TTC549 (cell line): ENCODE measurements at regions not wholly inside any gene's neighbourhood (a gene's known extent, or its start where the extent isn't known, plus 50 kb on each side); places are given as distances from the start of the nearest gene placed in this dataset.
"Not testable (repeated sequence)": the region's sequence is repeated elsewhere in the genome, so short reads cannot be mapped to it uniquely, and the experiment has no call there.

ENCODE experiments used
- FAIRE-seq: peaks from 2 replicates; lab custom pipeline; 2012; peaks lifted over from hg19 to GRCh38; lab: Jason Lieb, UNC

DNA sequence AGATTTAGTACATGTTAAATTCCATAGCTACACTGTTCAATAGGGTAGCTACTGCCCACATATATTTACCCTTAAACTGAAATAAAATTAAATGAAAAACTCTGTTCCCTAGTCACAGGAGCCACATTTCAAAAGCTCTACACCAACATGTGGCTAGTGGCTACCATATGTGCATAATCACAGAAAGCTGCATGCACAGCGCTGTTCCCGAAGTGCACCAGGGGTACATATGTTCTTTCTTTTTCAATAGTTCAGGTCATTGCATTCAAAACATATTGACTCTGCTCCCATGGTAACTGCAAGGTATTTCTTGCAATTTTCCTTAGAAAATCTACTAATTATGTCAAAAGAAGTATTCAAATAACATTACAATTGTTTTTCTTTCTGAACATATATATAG lies 591.2 kb downstream of the PDHA2 start:
- FAIRE-seq = no peak

DNA sequence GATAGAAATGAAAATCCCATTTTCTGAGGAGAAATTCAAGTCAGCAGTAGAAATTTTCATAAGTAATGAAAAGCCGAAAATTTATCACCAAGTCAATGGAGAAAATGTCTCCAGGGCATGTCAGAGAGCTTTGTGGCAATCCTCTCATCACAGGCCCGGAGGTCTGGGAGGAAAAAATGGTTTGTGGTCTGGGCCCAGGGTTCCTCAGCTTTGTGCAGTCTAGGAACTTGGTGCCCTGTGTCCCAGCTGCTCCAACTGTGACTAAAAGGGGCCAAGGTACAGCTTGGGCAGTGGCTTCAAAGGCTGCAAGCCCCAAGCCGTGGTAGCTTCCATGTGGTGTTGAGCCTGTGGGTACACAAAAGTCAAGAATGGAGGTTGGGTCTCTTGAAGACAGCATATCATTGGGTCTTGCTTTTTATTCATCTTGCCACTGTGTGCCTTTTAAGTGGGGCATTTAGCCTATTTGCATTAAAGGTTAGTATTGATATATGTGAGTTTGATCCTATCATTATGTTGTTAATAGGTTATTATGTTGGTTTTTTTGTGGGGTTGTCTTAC lies 608.5 kb downstream of the PDHA2 start:
- FAIRE-seq = no peak

DNA sequence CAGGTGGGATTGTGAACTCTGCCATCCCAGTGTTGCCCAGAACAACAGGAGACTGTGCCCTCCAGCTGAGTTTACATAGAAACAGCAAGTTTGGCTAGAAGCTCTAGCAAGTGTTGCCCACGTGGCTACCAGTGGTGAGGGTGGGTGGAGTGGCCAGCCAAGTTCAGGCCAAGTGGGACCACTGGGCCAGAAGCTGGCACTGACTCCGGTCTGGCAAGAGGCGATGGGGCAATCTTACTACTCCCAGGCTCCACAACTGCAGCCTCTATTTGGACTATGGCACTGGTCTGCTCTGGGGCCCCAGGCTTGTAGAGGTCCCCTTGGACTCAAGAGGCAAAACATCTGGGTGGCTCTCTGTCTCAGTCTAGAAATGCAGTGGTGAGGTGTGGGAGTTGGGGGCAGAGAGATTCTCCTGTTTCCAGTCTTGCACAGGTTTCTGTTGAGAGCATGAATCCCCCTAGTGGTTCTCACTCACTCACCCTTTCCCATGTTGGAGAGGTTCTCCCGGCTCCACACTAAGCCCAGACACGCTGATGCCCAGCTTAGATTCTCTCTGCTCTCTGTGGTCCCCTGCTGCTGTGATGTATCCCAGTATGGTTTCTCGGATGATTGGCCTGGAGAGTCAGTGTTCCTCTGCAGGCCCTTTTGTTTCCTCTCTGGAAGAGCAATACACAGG lies 615.3 kb downstream of the PDHA2 start:
- no peak for FAIRE-seq

DNA sequence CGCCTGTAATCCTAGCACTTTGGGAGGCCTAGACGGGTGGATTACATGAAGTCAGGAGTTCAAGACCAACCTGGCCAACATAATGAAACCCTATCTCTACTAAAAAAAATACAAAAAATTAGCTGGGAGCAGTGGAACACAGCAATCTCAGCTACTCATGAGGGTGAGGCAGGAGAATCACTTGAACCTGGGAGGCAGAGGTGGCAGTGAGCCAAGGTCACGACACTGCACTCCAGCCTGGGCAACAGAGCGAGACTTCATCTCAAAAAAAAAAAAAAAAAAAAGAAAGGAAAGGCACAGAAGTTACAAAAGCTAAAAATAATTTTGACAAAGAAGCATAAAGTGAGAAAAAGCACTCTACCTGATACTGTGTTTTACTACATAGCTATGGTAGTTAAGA lies 618.1 kb downstream of the PDHA2 start:
- not testable (repeated sequence) for FAIRE-seq

DNA sequence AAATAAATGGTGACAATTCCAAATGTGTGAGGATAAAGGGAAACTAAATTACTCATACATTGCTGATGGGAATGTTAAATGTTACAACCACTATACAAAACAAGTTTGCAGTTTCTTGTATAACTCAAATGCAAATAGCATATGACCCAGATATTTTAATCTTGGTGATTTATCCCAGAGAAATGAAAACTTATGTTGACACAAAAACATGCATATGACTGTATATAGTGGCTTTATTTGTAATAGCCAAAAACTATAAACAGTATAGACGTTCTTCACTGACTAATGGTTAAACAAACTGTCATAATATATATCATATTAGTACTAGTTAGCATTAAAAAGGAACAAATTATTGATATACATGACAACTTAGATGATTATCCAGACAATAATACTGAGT lies 619.2 kb downstream of the PDHA2 start:
- FAIRE-seq = no peak

DNA sequence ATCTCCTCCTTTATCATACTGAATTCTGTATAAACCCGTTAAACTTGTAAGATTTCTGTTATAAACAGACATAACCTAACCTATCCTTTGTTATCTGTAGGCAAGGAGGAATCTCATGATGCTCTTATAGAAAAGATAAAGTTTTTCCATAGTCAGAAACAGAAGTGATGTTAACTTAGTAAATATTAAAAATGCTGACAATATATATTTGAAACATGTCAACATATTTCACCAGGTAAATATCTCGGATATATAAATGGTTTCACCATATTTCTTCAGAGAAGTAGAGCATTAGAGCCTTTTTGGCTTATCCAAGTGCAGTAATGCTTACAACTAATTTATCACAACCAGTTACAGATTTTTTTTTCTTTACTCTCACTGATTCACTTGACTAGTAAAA lies 625.9 kb downstream of the PDHA2 start:
- FAIRE-seq = no peak

DNA sequence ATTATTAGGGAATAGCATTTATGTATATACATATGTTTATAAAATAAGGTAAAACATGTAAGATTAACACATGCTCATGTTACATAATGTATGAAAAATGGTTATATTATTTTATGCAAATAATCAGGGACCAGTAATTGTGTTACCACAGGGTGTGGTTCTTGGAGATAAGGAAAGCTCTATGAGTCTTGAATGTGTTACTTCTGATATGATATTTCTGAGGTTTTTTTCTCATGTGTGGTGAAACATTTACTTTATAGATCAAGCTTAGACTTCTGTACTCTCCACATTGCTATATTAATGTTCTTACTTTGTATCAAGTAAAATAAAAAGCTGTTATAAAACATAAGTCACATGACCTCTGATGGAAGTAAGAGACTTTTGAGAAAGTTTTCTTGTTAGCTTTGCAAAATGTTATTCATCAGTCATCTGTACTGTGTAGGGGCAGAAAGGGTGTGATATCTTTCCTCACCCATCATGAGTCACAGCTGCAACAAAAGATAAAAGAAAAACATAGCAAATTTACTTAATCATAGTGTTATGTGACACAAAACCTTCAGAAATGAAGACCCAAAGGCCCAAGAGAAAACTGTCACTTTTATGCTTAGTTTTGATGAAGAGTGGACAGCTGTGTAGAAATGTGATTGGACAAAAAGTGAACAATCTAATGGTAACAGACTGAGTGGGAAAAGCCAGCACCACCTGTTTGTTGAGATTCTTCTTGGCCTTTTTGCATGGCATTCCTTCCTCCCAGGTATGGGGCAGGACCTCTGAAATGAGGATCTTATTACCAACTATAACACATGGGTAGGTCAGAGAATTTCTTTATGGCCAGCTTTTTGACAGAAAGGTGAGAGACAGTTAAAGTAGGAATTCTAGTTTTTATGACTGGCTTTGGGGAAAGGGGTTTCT lies 632.3 kb downstream of the PDHA2 start:
- FAIRE-seq = no peak

DNA sequence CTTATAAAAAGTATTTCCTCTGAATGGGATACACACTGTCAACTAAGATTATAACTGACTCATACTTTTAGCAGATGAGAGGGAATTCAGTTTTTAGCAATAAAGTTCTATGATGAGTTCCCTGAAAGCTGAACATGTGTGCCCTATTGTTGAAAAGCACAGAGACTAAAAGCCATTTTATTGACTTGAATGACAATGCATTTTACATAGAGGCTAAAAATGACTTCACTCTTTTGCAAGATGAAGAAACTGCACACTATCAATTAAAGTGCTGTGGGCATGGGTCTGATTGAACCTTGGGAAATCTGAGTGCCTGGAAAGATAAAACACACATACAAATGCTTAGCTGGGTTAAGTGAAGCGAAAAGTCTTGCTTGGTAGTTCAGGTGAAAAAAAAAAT lies 633.4 kb downstream of the PDHA2 start:
- FAIRE-seq = no peak

DNA sequence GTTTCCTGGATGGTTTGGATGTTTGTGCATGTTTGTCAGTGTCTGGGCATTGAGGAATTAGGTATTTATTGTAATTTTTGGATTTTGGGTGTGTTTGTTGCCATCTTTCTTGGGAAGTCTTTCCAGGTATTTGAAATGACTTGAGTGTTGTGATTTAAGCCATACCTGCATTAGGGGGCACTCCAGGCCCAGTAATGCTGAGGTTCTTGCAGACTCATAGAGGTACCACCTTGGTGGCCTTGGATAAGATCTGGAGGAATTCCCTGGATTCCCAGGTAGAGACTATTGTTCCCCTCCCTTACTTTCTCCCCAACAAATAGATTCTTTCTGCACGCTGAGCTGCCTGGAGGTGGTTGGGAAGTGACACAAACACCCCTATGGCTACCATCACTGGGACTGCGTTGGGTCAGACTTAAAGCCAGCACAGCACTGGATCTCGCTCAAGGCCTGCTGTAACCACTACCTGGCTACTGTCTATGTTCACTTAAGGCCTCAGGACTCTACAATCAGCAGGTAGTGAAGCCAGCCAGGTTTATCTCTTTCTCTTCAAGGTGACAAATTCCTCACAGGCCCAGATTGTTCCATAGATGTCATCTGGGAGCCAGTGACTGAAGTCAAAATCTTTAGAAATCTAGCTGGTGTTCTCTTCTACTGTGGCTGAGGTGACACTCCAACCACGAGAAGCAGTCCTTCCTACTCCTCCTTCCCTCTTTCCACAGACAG lies 643.6 kb downstream of the PDHA2 start:
- no peak for FAIRE-seq

DNA sequence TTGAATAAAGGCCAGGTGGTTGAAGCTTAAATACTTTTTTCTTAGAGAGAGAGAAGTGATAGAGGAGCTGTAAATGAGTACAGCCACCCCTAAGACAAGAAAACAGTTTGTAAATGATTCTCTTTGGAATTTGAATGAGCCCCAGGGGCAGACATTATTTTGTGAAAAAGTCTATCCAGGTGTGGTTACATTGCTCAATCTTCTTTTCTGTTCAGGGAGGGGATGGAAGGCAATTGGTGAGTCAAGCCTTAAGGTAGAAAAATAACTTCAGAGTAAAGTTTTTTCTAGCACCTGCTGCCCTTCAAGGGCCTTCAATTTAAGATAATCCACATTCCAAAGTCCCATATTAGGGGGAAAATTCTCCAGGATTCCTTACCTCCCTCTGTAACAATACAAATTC lies 646.7 kb downstream of the PDHA2 start:
- FAIRE-seq = no peak

DNA sequence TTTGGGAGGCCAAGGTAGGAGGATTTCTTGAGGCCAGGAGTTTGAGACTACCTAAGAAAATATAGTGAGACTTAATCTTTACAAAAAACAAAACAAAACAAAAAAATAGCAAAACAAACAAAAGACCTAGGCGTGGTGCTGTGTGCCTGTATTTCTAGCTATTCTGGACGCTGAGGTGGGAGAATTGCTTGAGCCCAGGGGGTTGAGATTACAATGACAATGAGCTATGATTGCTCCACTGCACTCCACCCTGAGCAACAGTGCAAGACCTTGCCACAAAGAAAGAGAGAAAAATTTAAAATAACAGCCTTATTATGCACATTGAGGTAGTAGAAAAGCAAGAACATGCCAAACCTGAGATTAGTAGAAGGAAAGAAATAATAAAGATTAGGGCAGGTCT lies 657.7 kb downstream of the PDHA2 start:
- no peak for FAIRE-seq

DNA sequence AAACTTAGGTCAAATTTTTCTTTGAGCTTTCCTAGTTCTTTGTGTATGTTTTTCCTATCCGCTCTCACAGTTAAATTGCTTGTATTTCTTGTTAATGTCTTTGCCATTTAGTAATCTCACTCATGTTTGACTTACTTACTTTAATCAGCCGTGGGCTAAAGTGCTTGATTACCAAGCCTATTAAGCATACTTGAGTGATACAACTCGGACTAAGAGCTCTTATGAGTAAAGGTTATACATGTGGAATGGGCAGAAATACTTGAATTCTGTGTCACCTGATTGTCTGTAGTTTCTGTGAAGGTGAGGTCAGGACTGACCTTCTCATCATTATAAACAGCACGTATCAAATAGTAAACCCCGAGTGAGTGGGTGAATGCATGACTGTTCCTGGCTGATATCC lies 664.5 kb downstream of the PDHA2 start:
- no peak for FAIRE-seq

DNA sequence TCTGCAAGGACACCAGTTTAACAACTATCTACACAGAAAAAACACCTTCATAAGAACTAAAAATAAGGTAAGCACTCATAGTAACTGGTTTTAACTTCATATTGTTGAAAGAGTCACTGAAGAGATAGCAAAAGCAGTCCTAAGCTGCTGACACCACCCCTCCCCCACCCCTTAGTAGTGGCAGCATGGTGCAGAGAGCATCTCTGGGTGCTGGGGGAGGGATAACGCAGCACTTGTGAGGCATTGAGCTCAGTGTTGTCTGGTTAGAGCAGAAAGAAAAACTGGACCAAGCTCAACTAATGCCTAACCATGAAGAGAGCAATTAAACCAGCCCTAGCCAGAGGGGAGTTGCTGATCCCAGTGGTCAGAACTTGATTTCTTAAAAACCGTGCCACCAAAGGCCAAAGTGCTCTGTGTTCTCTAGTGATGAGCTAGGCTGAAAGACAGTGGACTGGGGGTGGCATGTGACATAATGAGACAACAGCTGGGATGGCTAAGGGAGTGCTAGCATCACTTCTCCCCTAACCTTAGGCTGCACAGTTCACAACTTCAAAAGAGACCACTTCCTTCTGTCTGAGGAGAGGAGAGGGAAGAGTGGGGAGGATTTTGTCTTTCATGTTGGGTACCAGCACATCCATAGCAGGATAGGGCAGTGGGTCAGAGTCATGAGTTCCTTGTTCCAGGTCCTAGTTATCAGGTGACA lies 669.3 kb downstream of the PDHA2 start:
- no peak for FAIRE-seq

DNA sequence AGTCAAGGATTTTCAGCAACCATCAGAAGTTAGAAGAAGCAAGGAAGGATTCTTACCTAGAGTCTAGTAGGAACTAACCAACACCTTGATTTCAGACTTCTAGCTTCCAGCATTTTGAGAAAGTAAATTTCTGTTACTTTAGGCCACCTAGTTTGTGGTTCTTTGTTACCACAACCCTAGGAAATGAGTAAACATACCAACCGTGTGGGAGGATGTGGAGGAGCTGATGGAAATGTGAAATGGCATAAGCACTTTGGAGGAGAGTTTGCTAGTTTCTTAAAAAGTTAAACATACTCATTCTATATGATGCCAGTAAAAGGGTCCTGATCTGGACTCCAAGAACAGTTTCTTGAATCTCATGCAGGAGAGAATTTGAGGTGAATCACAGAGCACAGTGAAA lies 679.4 kb downstream of the PDHA2 start:
- no peak for FAIRE-seq

DNA sequence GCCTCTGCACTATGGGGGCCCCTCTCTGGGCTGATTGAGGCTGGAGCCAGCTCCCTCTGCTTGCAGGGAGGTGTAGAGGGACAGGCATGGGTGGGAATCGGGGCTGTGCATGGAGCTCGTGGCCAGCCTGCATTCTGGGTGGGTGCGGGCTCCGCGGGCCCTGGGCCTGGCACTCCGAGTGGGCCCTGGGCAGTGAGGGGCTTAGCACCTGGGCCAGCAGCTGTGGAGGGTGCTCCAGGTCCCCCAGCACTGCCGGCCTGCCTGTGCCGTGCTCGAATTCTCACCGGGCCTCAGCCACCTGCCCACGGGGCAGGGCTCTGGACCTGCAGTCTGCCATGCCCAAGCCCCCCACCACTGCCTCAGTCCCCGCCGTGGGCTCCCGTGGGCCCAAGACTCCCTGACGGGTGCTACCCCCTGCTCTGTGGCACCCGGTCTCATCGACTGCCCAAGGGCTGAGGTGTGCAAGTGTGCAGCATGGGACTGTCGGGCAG lies 681.2 kb downstream of the PDHA2 start:
- FAIRE-seq = no peak

DNA sequence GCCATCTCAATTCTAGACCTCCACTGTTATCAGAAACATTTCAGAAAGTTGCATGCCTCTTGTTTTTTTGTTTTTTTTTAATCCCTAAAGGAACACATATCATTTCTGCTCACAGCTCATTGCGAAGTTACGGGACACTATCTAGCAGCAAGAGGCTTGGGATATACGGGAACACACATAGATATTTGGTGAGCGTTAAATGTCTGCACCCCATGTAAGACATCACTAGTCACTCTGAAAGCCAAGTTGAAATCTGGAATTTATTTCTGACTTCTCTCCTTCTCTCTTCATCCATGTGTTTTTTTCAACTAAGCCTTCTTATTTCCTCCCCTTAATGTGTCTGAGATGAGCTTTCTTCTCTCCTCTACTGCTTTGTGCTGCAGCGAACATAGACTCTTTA lies 683.7 kb downstream of the PDHA2 start:
- no peak for FAIRE-seq

DNA sequence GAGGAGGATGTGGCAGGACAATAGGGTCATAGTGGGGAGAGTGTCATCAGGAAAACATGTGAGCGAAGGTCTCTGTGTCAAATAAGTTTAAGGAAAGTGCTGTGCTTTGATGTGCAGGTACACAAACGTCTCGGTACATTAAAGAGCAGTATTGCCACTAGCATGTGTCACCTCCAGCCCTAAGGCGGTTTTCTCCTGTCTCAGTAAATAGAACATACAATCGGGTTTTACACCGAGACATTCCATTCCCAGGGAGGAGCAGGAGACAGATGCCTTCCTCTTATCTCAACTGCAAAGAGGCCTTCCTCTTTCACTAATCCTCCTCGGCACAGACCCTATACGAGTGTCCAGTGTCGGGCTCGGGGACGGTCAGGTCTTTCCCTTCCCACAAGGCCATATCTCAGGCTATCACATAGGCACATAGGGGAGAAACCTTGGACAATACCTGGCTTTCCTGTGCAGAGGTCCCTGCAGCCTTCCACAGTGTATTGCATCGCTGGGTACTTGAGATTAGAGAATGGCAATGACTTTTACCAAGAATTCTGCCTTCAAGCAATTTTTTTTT lies 684.5 kb downstream of the PDHA2 start:
- FAIRE-seq = no peak

DNA sequence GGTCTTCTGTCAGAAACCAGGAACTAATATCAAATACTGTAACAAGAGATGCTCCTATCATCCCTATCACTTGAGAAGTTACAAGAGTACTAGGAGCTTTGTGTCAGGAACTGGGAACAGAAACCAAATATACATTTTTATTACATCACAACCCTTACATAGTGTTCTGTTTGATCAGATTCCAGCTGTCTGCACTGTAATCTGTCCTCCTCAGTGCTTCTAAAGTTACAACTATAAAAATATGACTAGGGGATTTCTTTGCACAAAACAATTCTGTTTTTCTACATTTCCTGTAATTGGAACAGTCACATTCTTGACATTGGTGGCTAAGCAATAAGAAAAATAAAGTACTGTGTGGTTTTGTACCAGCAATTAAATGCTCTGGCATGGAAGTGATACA lies 686.0 kb downstream of the PDHA2 start:
- no peak for FAIRE-seq

DNA sequence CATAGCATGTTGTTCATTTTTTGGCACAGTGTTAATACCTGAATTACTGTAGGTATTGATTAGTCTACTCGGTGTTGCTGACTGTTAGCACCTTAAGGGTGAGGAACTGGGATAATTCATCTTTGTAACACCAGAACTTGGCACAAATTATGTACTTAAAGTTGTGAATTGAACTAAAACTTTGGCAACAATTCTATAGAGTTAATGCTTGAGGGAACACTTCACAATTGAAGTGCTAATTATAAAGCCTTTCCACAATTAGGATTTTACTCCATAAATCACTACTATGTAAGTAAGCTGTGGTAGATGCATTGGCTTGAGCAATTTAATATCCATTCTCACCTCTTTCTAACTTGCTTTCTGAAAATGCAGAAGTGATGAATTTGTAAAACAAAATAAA lies 686.7 kb downstream of the PDHA2 start:
- FAIRE-seq = no peak

DNA sequence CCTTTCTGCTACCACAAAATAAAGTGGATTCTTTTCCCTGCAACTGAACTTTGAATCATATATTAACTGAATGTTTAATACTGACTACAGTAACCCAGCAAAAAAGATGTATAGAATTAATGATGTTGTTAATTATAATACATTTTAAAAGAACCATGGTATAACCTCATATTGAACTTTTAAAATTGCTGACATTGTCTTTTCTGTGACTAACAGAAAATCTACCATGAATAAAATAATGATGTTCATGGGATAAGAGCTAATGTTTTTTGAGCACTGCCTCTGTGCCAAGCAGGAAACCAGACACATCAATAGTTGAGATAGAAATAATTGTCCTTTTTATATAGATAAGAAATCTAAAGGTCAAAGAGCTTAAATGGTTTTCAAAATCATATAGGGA lies 691.9 kb downstream of the PDHA2 start:
- no peak for FAIRE-seq

DNA sequence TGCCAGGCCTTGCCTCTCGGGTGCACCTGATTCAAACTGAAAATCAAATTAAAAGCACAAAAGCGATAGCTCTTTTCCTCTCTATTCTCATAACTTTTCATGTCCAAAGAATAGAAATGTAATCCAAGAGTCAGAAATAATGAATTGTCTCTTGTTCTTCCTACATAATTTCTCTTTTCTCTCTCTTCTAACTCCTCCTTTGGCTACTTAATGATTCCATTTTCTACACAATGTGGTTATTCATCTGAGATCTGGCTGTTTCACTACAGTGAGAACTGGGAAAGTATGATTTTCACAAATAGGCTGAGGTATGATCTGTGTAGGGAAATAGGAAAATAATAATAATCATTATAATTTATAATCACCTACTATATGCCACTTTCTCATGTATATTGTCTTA lies 703.5 kb downstream of the PDHA2 start:
- FAIRE-seq = no peak

DNA sequence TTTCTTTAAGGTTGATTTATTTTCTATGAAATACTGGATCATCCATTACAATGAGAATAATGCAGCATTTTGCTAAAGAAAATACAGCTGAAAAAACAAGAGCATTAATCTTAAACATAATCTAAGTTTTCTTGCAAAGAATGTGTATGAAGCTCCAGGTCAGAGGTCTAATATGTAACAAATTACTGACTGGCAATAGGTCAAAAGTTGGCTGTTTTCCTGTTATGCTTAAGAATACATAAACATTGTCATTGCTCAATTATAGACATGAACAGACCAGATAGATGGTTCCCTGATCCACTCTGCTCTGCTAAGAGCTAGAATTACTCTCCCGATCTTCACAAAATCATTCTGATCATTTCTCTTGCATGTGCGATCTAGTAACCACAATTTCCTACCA lies 718.6 kb downstream of the PDHA2 start:
- no peak for FAIRE-seq
